Mesenchymal stem cell (in vitro differentiated cells and primary cell): ENCODE measurements at regions not wholly inside any gene's neighbourhood (a gene's known extent, or its start where the extent isn't known, plus 50 kb on each side); places are given as distances from the start of the nearest gene placed in this dataset.
"Not testable (repeated sequence)": the region's sequence is repeated elsewhere in the genome, so short reads cannot be mapped to it uniquely, and the experiment has no call there.

Experiments
- DNase-seq: peaks from one replicate; pipeline ENCODE4 v3.0.0-alpha.2; 2013
- H2AFZ ChIP-seq: one replicate; pipeline ENCODE4 v1.6.1; 2013; ENCODE audit warnings: low read depth, mild to moderate bottlenecking, control low read depth, inconsistent platforms, low read length, moderate library complexity
- H2AK5ac ChIP-seq: 2 replicates; pipeline ENCODE4 v1.6.1; 2013; ENCODE audit warnings: low read length, moderate library complexity, mild to moderate bottlenecking, inconsistent platforms; ENCODE audit not compliant: severe bottlenecking
- H2BK120ac ChIP-seq: one replicate; pipeline ENCODE4 v1.6.1; 2013; ENCODE audit warnings: low read depth, mild to moderate bottlenecking, inconsistent platforms, low read length, moderate library complexity
- H2BK12ac ChIP-seq, 2 experiments: one replicate each; pipeline ENCODE4 v1.6.1; 2013; ENCODE audit warnings: inconsistent platforms in 2 of 2, low read length in 2 of 2, mild to moderate bottlenecking in 2 of 2, moderate library complexity in 2 of 2, control low read depth in 1 of 2
- H2BK15ac ChIP-seq: one replicate; pipeline ENCODE4 v1.6.1; 2013; ENCODE audit warnings: mild to moderate bottlenecking, low read depth, inconsistent platforms; ENCODE audit not compliant: poor library complexity, severe bottlenecking
- H2BK5ac ChIP-seq: 2 replicates; pipeline ENCODE4 v1.6.1; 2013; ENCODE audit warnings: low read depth, mild to moderate bottlenecking, low read length, control low read depth, inconsistent platforms; ENCODE audit not compliant: poor library complexity, severe bottlenecking
- H3K14ac ChIP-seq, 2 experiments: one replicate each; pipeline ENCODE4 v1.6.1; 2013; ENCODE audit warnings: inconsistent platforms in 2 of 2, low read length in 2 of 2, control low read depth in 1 of 2, mild to moderate bottlenecking in 1 of 2, moderate library complexity in 1 of 2
- H3K18ac ChIP-seq, 2 experiments: one replicate each; pipeline ENCODE4 v1.6.1; 2013; ENCODE audit warnings: inconsistent platforms in 2 of 2, low read length in 2 of 2, control low read depth in 1 of 2, low read depth in 1 of 2, mild to moderate bottlenecking in 1 of 2
- H3K23ac ChIP-seq, 2 experiments: one replicate each; pipeline ENCODE4 v1.6.1; 2013; ENCODE audit warnings: inconsistent platforms in 2 of 2, low read length in 2 of 2, mild to moderate bottlenecking in 2 of 2, moderate library complexity in 2 of 2, control low read depth in 1 of 2
- H3K27ac ChIP-seq: 2 replicates; pipeline ENCODE4 v1.5.1; 2013; ENCODE audit warnings: mild to moderate bottlenecking, moderate library complexity, low read length, control low read depth, inconsistent platforms; ENCODE audit not compliant: poor library complexity, severe bottlenecking
- H3K27me3 ChIP-seq, 2 experiments: 2 replicates each; pipeline versions ENCODE4 v1.6.1 to v1.7.0; 2013; ENCODE audit warnings: low read length in 2 of 2, mild to moderate bottlenecking in 2 of 2, moderate library complexity in 2 of 2, control low read depth in 1 of 2, inconsistent platforms in 1 of 2; ENCODE audit not compliant: control insufficient read depth in 1 of 2, insufficient read depth in 1 of 2
- H3K36me3 ChIP-seq, 2 experiments: 2 replicates each; pipeline versions ENCODE4 v1.6.1 to v1.7.0; 2013; ENCODE audit warnings: low read length in 2 of 2, control low read depth in 1 of 2, inconsistent platforms in 1 of 2, low read depth in 1 of 2, mild to moderate bottlenecking in 1 of 2; ENCODE audit not compliant: insufficient read depth in 2 of 2, control insufficient read depth in 1 of 2
- H3K4ac ChIP-seq, 2 experiments: one replicate each; pipeline ENCODE4 v1.6.1; 2013; ENCODE audit warnings: inconsistent platforms in 2 of 2, low read length in 2 of 2, mild to moderate bottlenecking in 2 of 2, moderate library complexity in 2 of 2, control low read depth in 1 of 2, low read depth in 1 of 2
- H3K4me1 ChIP-seq: 2 replicates; pipeline ENCODE4 v1.6.1; 2013; ENCODE audit warnings: low read depth, low read length, control low read depth; ENCODE audit not compliant: control insufficient read depth, insufficient read depth
- H3K4me2 ChIP-seq: 2 replicates; pipeline ENCODE4 v1.6.1; 2013; ENCODE audit warnings: low read length, mild to moderate bottlenecking, inconsistent platforms; ENCODE audit not compliant: poor library complexity, severe bottlenecking
- H3K4me3 ChIP-seq, 2 experiments: 2 replicates each; pipeline versions ENCODE4 v1.5.1 to v1.7.0; 2013; ENCODE audit warnings: low read length in 2 of 2, mild to moderate bottlenecking in 2 of 2, control low read depth in 1 of 2, low read depth in 1 of 2; ENCODE audit not compliant: insufficient read depth in 1 of 2
- H3K79me1 ChIP-seq: replicated peaks from 2 replicates; pipeline ENCODE4 v1.6.1; 2013; ENCODE audit warnings: mild to moderate bottlenecking, control low read depth, low read length, inconsistent platforms; ENCODE audit not compliant: poor library complexity, severe bottlenecking
- H3K9ac ChIP-seq: 2 replicates; pipeline ENCODE4 v1.7.0; 2013; ENCODE audit warnings: mild to moderate bottlenecking, low read length, moderate library complexity
- H3K9me3 ChIP-seq: 2 replicates; pipeline ENCODE4 v1.7.0; 2013; ENCODE audit warnings: mild to moderate bottlenecking, low read length; ENCODE audit not compliant: control insufficient read depth
- H4K8ac ChIP-seq: one replicate; pipeline ENCODE4 v1.6.1; 2013; ENCODE audit warnings: inconsistent platforms, mild to moderate bottlenecking, low read length, moderate library complexity
- H4K91ac ChIP-seq: one replicate; pipeline ENCODE4 v1.6.1; 2013; ENCODE audit warnings: mild to moderate bottlenecking, low read length, inconsistent platforms
- WGBS: methylation state at CpG from one replicate; pipeline ENCODE4 v1.1.7; 2013; ENCODE audit warnings: mixed read lengths; 5-methylcytosine and 5-hydroxymethylcytosine counted together

DNA sequence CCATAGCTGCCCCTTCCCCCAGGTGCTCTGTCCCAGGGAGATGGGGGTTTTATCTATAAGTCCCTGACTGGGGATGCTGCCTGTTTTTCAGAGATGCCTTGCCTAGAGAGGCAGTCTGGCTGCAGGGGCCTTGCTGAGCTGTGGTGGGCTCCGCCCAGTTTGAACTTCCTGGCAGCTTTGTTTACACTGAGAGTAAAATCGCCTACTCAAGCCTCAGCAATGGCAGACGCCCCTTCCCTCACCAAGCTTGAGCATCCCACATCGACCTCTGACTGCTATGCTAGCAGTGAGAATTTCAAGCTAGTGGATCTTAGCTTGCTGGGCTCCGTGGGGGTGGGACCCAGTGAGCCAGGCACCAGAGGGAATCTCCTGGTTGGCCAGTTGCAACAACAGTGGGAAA is 430.4 kb downstream of the CPS1 start:
- H3K9me3 ChIP-seq, H2BK120ac ChIP-seq, DNase-seq, H3K79me1 ChIP-seq, H3K4me3 ChIP-seq, H2BK5ac ChIP-seq, H2AK5ac ChIP-seq, H3K36me3 ChIP-seq, H3K27ac ChIP-seq, H2BK12ac ChIP-seq, H3K4ac ChIP-seq, H2BK15ac ChIP-seq, H3K4me1 ChIP-seq, H3K27me3 ChIP-seq, H3K9ac ChIP-seq, H4K91ac ChIP-seq, H3K4me2 ChIP-seq, H4K8ac ChIP-seq, H3K23ac ChIP-seq: not testable (repeated sequence)
- H3K18ac ChIP-seq, result peak overlapping the region in 1 of 2 experiments; percentile 73
- peak overlapping the region in 1 of 2 experiments; percentile 41 for H3K14ac ChIP-seq
- WGBS, result 50% methylated on average over 5 of the region's 5 CpGs
- H2AFZ ChIP-seq, result peak overlapping the region; percentile 0

DNA sequence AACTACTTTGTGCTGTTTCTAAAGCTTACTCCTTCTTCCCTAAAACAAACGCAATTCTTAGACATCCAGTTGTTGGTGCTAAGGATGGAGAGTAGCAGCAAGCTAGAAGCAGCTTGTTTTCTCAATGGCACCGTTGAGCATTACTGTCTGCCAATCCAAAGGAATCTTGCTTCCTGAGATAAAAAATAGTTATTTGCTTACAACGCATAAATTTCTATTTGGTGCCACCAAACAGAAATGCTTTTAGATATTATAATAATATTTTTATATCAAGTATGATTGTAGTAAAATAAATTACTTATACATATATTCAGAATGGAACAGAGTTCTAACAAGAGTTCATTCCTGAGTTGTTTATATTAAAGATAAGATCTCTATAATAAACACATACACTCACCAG is 434.7 kb downstream of the CPS1 start:
- Histone ChIP-seq H2AFZ (no peak overlapping the region), H3K4me3 (no peak overlapping the region), H3K27ac (no peak overlapping the region), H3K36me3 (no peaks in the 10 kb centered on the region), H3K18ac (no peak overlapping the region), H4K91ac (no peak overlapping the region), H3K14ac (no peak overlapping the region), H3K4me1 (no peaks in the 10 kb centered on the region), H3K9me3 (peaks cover 10% of the 10 kb centered on the region), H2BK5ac (no peak overlapping the region), H2BK12ac (no peak overlapping the region), H2BK120ac (no peak overlapping the region), H3K23ac (no peak overlapping the region), H3K79me1 (no peaks in the 10 kb centered on the region), H3K4ac (no peak overlapping the region), H2BK15ac (no peak overlapping the region), H4K8ac (no peak overlapping the region), H2AK5ac (no peak overlapping the region), H3K9ac (no peak overlapping the region), H3K4me2 (no peak overlapping the region), H3K27me3 (no peaks in the 10 kb centered on the region)
- WGBS, result 65% methylated on average over 2 of the region's 3 CpGs
- DNase-seq, result peak; percentile 12

DNA sequence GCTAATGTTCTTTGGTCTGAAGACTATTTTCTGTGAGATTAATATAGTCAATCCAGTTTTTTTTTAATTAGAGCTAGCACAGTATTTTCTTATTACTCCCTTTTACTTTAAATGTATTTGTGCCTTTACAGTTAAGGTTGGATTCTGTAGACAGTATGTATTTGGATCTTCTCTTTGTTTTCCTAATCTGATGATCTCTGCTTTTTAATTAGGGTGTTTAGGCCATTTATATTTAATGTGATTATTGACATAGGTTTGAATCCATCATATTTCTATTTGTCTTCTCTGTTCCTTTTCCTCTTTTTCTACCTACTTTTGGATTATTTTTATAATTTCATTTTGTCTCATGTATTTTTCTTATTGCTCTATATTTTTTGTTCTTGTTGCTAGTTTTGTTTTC is 437.7 kb downstream of the CPS1 start:
- H3K14ac ChIP-seq, result no peak overlapping the region
- H2BK12ac ChIP-seq, result no peak overlapping the region
- H3K79me1 ChIP-seq, result no peaks in the 10 kb centered on the region
- no peak overlapping the region for H3K18ac ChIP-seq
- H2BK120ac ChIP-seq, result no peak overlapping the region
- no peak overlapping the region for H3K23ac ChIP-seq
- no peak overlapping the region for H3K9ac ChIP-seq
- H3K4me3 ChIP-seq, result no peak overlapping the region
- no peak overlapping the region for H2BK15ac ChIP-seq
- H4K8ac ChIP-seq, result no peak overlapping the region
- no peak overlapping the region for H2AFZ ChIP-seq
- no peak overlapping the region for H2AK5ac ChIP-seq
- peaks cover 6% of the 10 kb centered on the region for H3K9me3 ChIP-seq
- no peak overlapping the region for H2BK5ac ChIP-seq
- H3K27me3 ChIP-seq, result no peaks in the 10 kb centered on the region
- no peak overlapping the region for H3K4ac ChIP-seq
- no peaks in the 10 kb centered on the region for H3K4me1 ChIP-seq
- H3K4me2 ChIP-seq, result no peak overlapping the region
- no peak overlapping the region for H3K27ac ChIP-seq
- DNase-seq, result no peak
- no peaks in the 10 kb centered on the region for H3K36me3 ChIP-seq
- H4K91ac ChIP-seq, result no peak overlapping the region

DNA sequence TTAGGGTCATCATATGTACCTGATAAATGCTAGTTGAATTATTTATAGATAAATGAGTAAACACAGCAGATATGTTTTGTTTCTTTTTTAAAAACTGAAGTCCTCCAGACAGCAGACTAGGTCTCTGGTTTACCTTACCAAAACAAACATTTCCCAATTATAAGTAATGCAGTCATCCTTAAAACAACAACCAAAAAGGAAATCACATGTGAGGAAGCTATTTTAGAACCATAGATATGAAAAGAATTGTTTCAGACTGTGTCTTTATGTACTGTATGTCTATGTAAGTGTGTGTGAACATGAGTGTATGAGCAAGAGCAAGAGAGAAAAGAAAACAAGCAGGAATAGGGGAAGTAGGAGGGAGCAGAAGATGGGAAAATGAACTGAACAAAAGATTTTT is 441.0 kb downstream of the CPS1 start:
- no peak overlapping the region for H2BK120ac ChIP-seq
- no peak overlapping the region for H2BK5ac ChIP-seq
- H3K4me1 ChIP-seq, result no peaks in the 10 kb centered on the region
- no peaks in the 10 kb centered on the region for H3K36me3 ChIP-seq
- no peak overlapping the region for H3K9ac ChIP-seq
- peak; percentile 3 for DNase-seq
- H3K9me3 ChIP-seq, result peaks cover 6% of the 10 kb centered on the region
- no peaks in the 10 kb centered on the region for H3K79me1 ChIP-seq
- no peak overlapping the region for H4K91ac ChIP-seq
- no peak overlapping the region for H3K4ac ChIP-seq
- H2BK15ac ChIP-seq, result no peak overlapping the region
- H3K27me3 ChIP-seq, result no peaks in the 10 kb centered on the region
- no peak overlapping the region for H3K23ac ChIP-seq
- no peak overlapping the region for H3K4me2 ChIP-seq
- H3K27ac ChIP-seq, result no peak overlapping the region
- no peak overlapping the region for H2AK5ac ChIP-seq
- no peak overlapping the region for H2BK12ac ChIP-seq
- H2AFZ ChIP-seq, result no peak overlapping the region
- H3K4me3 ChIP-seq, result no peak overlapping the region
- no peak overlapping the region for H3K18ac ChIP-seq
- H4K8ac ChIP-seq, result no peak overlapping the region
- H3K14ac ChIP-seq, result no peak overlapping the region
